22Rv1 (cell line): ENCODE measurements at regions not wholly inside any gene's neighbourhood (a gene's known extent, or its start where the extent isn't known, plus 50 kb on each side); places are given as distances from the start of the nearest gene placed in this dataset.

Source experiments
- CTCF ChIP-seq: fragments of 450-650 bp; IDR thresholded peaks from 2 replicates; pipeline ENCODE4 v1.5.1; 2017; ENCODE audit warnings: mild to moderate bottlenecking
- ZFX ChIP-seq: fragments of 450-650 bp; IDR thresholded peaks from 2 replicates; pipeline ENCODE4 v1.6.1; 2017; ENCODE audit warnings: antibody characterized with exemption, borderline replicate concordance

GRCh38 chr18:22822841-22823508 lies 110.2 kb upstream of the RBBP8 start:
- TF ChIP-seq CTCF (no peak), ZFX (no peak)
